IMR-90 (cell line): ENCODE measurements at regions not wholly inside any gene's neighbourhood (a gene's known extent, or its start where the extent isn't known, plus 50 kb on each side); places are given as distances from the start of the nearest gene placed in this dataset.

ENCODE experiments used
- ATAC-seq: fragments of 200-7000 bp; cut with Tn5 transposase; 2 replicates; pipeline ENCODE4 v1.9.1; 2020; ENCODE audit warnings: low read depth, mild to moderate bottlenecking, moderate library complexity
- BruUV-seq: library from RNA; stranded (reverse); fragments of 400-500 nt; replicated peaks from 2 replicates; lab custom pipeline; 2021; lab: Mats Ljungman, UMichigan
- CTCF ChIA-PET: fragments of 300-600 bp; formaldehyde crosslinking; extraction: SDS; loops from one replicate; lab custom pipeline; 2021; ENCODE audit warnings: antibody characterized with exemption; lab: Yijun Ruan, JAX
- POLR2A ChIA-PET: fragments of 300-600 bp; sonication (Branson Sonifier 250); formaldehyde crosslinking; loops from one replicate; lab custom pipeline; 2022; ENCODE audit warnings: antibody characterized with exemption; ENCODE audit not compliant: unreplicated experiment; lab: Charles Lee
- DNase-seq: peaks from one replicate; pipeline ENCODE4 v3.0.0; 2013
- H2AFZ ChIP-seq: replicated peaks from 2 replicates; pipeline ENCODE3; 2013; ENCODE audit warnings: low read length, mild to moderate bottlenecking; ENCODE audit not compliant: poor library complexity
- H2AK5ac ChIP-seq: 2 replicates; pipeline ENCODE4 v1.6.1; 2013; ENCODE audit warnings: low read depth, low read length, inconsistent platforms
- H2AK9ac ChIP-seq: replicated peaks from 2 replicates; pipeline ENCODE3; 2013; ENCODE audit warnings: mild to moderate bottlenecking, low read depth, low read length, moderate library complexity; ENCODE audit not compliant: poor library complexity
- H2BK120ac ChIP-seq: 2 replicates; pipeline ENCODE4 v1.6.1; 2013; ENCODE audit warnings: low read depth, low read length, inconsistent platforms
- H2BK15ac ChIP-seq: 3 replicates; pipeline ENCODE4 v1.6.1; 2013; ENCODE audit warnings: low read depth, low read length, inconsistent platforms
- H2BK20ac ChIP-seq: 2 replicates; pipeline ENCODE4 v1.6.1; 2013; ENCODE audit warnings: low read depth, mild to moderate bottlenecking, inconsistent platforms, low read length, moderate library complexity
- H2BK5ac ChIP-seq: 2 replicates; pipeline ENCODE4 v1.6.1; 2013; ENCODE audit warnings: mild to moderate bottlenecking, low read depth, low read length, inconsistent platforms; ENCODE audit not compliant: poor library complexity, severe bottlenecking
- H3K14ac ChIP-seq: replicated peaks from 2 replicates; pipeline ENCODE4 v1.6.1; 2013; ENCODE audit warnings: low read depth, low read length, inconsistent platforms
- H3K18ac ChIP-seq: 2 replicates; pipeline ENCODE4 v1.6.1; 2013; ENCODE audit warnings: low read depth, low read length, control low read depth
- H3K23ac ChIP-seq: 2 replicates; pipeline ENCODE4 v1.6.1; 2013; ENCODE audit warnings: low read depth, low read length, inconsistent platforms
- H3K27ac ChIP-seq: 2 replicates; pipeline ENCODE4 v1.5.1; 2013; ENCODE audit warnings: mild to moderate bottlenecking, control low read depth, low read length; ENCODE audit not compliant: insufficient read depth
- H3K27me3 ChIP-seq: 2 replicates; pipeline ENCODE4 v1.6.1; 2013; ENCODE audit warnings: low read length; ENCODE audit not compliant: control insufficient read depth, insufficient read depth
- H3K36me3 ChIP-seq: 2 replicates; pipeline ENCODE4 v1.6.1; 2013; ENCODE audit warnings: low read length, mixed read lengths; ENCODE audit not compliant: control insufficient read depth, insufficient read depth
- H3K4ac ChIP-seq: 2 replicates; pipeline ENCODE4 v1.6.1; 2013; ENCODE audit warnings: low read depth, low read length, inconsistent platforms
- H3K4me1 ChIP-seq: 2 replicates; pipeline ENCODE4 v1.6.1; 2013; ENCODE audit warnings: low read length, mixed read lengths; ENCODE audit not compliant: control insufficient read depth, insufficient read depth
- H3K4me2 ChIP-seq: 2 replicates; pipeline ENCODE4 v1.6.1; 2013; ENCODE audit warnings: low read depth, mild to moderate bottlenecking, control low read depth, low read length, moderate library complexity
- H3K4me3 ChIP-seq: 2 replicates; pipeline ENCODE4 v1.5.1; 2013; ENCODE audit warnings: low read depth, mild to moderate bottlenecking, control low read depth, low read length, moderate library complexity; ENCODE audit not compliant: insufficient read depth
- H3K56ac ChIP-seq: 2 replicates; pipeline ENCODE4 v1.6.1; 2013; ENCODE audit warnings: low read length, inconsistent platforms; ENCODE audit not compliant: insufficient read depth; ENCODE audit errors: extremely low read depth
- H3K79me1 ChIP-seq, 2 experiments: 2 replicates each; pipeline ENCODE4 v1.6.1; 2013; ENCODE audit warnings: low read length in 2 of 2, inconsistent platforms in 1 of 2, low read depth in 1 of 2
- H3K9ac ChIP-seq: 2 replicates; pipeline ENCODE4 v1.6.1; 2013; ENCODE audit warnings: low read depth, low read length, control low read depth
- H3K9me1 ChIP-seq: 2 replicates; pipeline ENCODE4 v1.6.1; 2013; ENCODE audit warnings: low read length, inconsistent platforms; ENCODE audit not compliant: insufficient read depth
- H3K9me3 ChIP-seq: 2 replicates; pipeline ENCODE4 v1.6.1; 2013; ENCODE audit warnings: low read length; ENCODE audit not compliant: control insufficient read depth, insufficient read depth
- H4K20me1 ChIP-seq: 2 replicates; pipeline ENCODE4 v1.6.1; 2013; ENCODE audit warnings: low read length, inconsistent platforms; ENCODE audit not compliant: insufficient read depth
- H4K5ac ChIP-seq: 2 replicates; pipeline ENCODE4 v1.6.1; 2013; ENCODE audit warnings: mild to moderate bottlenecking, low read depth, low read length, control low read depth
- H4K8ac ChIP-seq, 2 experiments: 2 replicates each; pipeline ENCODE4 v1.6.1; 2013; ENCODE audit warnings: low read depth in 2 of 2, low read length in 2 of 2, control low read depth in 1 of 2, inconsistent platforms in 1 of 2
- H4K91ac ChIP-seq: 2 replicates; pipeline ENCODE4 v1.6.1; 2013; ENCODE audit warnings: low read depth, low read length, inconsistent platforms; ENCODE audit not compliant: insufficient read depth
- CHD1 ChIP-seq: IDR thresholded peaks from 2 replicates; pipeline ENCODE4 v1.6.1; 2012; ENCODE audit warnings: low read depth, low read length, improper control_type of control experiment
- dilution Hi-C: fragments of 300-500 bp; cut with HindIII; formaldehyde crosslinking; loops from one replicate; pipeline ENCODE4 v1.14.3; 2018; ENCODE audit warnings: low sequenced_read_pairs; ENCODE audit not compliant: unreplicated experiment
- in situ Hi-C: fragments of 300-500 bp; cut with MboI; formaldehyde crosslinking; loops from 3 replicates; pipeline ENCODE4 v1.14.3; 2019; ENCODE audit warnings: low sequenced_read_pairs, inconsistent platforms, mixed read lengths
- intact Hi-C: fragments of 100-400 bp; cut with micrococcal nuclease; formaldehyde crosslinking; loops from 2 replicates; pipeline ENCODE4 v1.10.0; 2022

GRCh38 chr7:81366546-81366945 lies 403.3 kb downstream of the HGF start:
- BruUV-seq = no TSS peak
- H2BK120ac ChIP-seq = no peak overlapping the region
- H2BK5ac ChIP-seq = no peak overlapping the region
- no peak overlapping the region for H4K8ac ChIP-seq
- H3K23ac ChIP-seq = no peak overlapping the region
- H2AFZ ChIP-seq = no peak overlapping the region
- no peak overlapping the region for H3K18ac ChIP-seq
- no peaks in the 10 kb centered on the region for H3K9me1 ChIP-seq
- no peaks in the 10 kb centered on the region for H3K9me3 ChIP-seq
- H3K4me3 ChIP-seq = no peak overlapping the region
- no peak overlapping the region for H2BK15ac ChIP-seq
- H3K56ac ChIP-seq = no peak overlapping the region
- H3K36me3 ChIP-seq = no peaks in the 10 kb centered on the region
- peak; percentile 40; the same call in 1 of the 2 replicates for ATAC-seq
- no peak for TF ChIP-seq CHD1
- no peaks in the 10 kb centered on the region for H3K79me1 ChIP-seq
- no peak overlapping the region for H4K91ac ChIP-seq
- intact Hi-C loops = no loop called here
- no peaks in the 10 kb centered on the region for H3K27me3 ChIP-seq
- no peak overlapping the region for H3K27ac ChIP-seq
- CTCF ChIA-PET = interaction anchor here (1.0 kb wide), 1 partner anchor 12 kb away, joined by 3 read pairs; no protein-coding TSS in a partner anchor
- no peak overlapping the region for H3K9ac ChIP-seq
- H2AK9ac ChIP-seq = no peak overlapping the region
- H3K4me1 ChIP-seq = 0 out of 2 replicates have a peak, but pooled peaks cover 2% of the 10 kb centered on the region
- no peak overlapping the region for H3K14ac ChIP-seq
- DNase-seq = no peak
- dilution Hi-C loops = no loop called here
- no peak overlapping the region for H3K4ac ChIP-seq
- in situ Hi-C loops = no loop called here
- no peak overlapping the region for H4K5ac ChIP-seq
- POLR2A ChIA-PET = no interaction called here
- H2AK5ac ChIP-seq = no peak overlapping the region
- no peak overlapping the region for H2BK20ac ChIP-seq
- no peaks in the 10 kb centered on the region for H4K20me1 ChIP-seq
- H3K4me2 ChIP-seq = no peak overlapping the region
